Stomach (tissue), 4 donors: ENCODE measurements at regions not wholly inside any gene's neighbourhood (a gene's known extent, or its start where the extent isn't known, plus 50 kb on each side); places are given as distances from the start of the nearest gene placed in this dataset.

Experiments
- CTCF ChIP-seq, 7 experiments: fragments of 450-650 bp in 4 of 7; fragments of 200-600 bp in 3 of 7; sonication (generic) in 3 of 7; IDR thresholded peaks; one replicate each; pipeline ENCODE4 v1.5.1; 2016 to 2019; ENCODE audit warnings: antibody characterized with exemption in 7 of 7, control low read depth in 2 of 7, mild to moderate bottlenecking in 1 of 7
- POLR2A ChIP-seq, 4 donors: fragments of 450-650 bp; IDR thresholded peaks; one replicate each; pipeline ENCODE4 v1.6.1; 2016; ENCODE audit warnings: antibody characterized with exemption in 4 of 4, control low read depth in 2 of 4, mild to moderate bottlenecking in 1 of 4, moderate library complexity in 1 of 4
- POLR2AphosphoS5 ChIP-seq, 3 donors: sonication (generic); formaldehyde crosslinking; IDR thresholded peaks; one replicate each; pipeline ENCODE4 v1.6.1; 2016; ENCODE audit warnings: antibody characterized with exemption in 3 of 3

GRCh38 chr1:199688774-199689173 lies 338.7 kb upstream of the NR5A2 start:
- TF ChIP-seq POLR2A (IDR thresholded peaks at IDR 0.05) (no peak), CTCF (IDR thresholded peaks at IDR 0.05) (no peak), POLR2AphosphoS5 (IDR thresholded peaks at IDR 0.05) (no peak)
